Mammary epithelial cell (primary cell): ENCODE measurements at regions not wholly inside any gene's neighbourhood (a gene's known extent, or its start where the extent isn't known, plus 50 kb on each side); places are given as distances from the start of the nearest gene placed in this dataset.

Source experiments
- CTCF ChIP-seq, 2 donors: IDR thresholded peaks in 1 of 2; conservative IDR thresholded peaks in 1 of 2; 2 replicates each; pipeline ENCODE4 v1.5.1; 2011 to 2012; ENCODE audit warnings: inconsistent platforms in 2 of 2, low read length in 2 of 2, mild to moderate bottlenecking in 2 of 2, control low read depth in 1 of 2, low read depth in 1 of 2; ENCODE audit not compliant: insufficient read depth in 1 of 2; ENCODE audit errors: extremely low read depth in 1 of 2
- EZH2 ChIP-seq: IDR thresholded peaks from 2 replicates; pipeline ENCODE4 v1.6.1; 2012; ENCODE audit warnings: low read length, inconsistent platforms, borderline replicate concordance

- TF ChIP-seq CTCF (conservative IDR thresholded peaks at IDR 0.05 in 1 of 2, IDR thresholded peaks at IDR 0.05 in 1 of 2; ENCODE audit: extremely low read depth in 1 of 2, insufficient read depth in 1 of 2, low read depth in 1 of 2, low read length in 2 of 2), result no peak
- no peak for TF ChIP-seq EZH2
These were observed 226.3 kb downstream of the DLEU7 start for GRCh38 chr13:50617134-50617721.
